Right kidney (tissue), 1 donor: ENCODE measurements at regions not wholly inside any gene's neighbourhood (a gene's known extent, or its start where the extent isn't known, plus 50 kb on each side); places are given as distances from the start of the nearest gene placed in this dataset.
"Not testable (repeated sequence)": the region's sequence is repeated elsewhere in the genome, so short reads cannot be mapped to it uniquely, and the experiment has no call there.

ENCODE experiments used
- DNase-seq: peaks from one replicate; pipeline ENCODE4 v3.0.0-alpha.2; 2016

DNA sequence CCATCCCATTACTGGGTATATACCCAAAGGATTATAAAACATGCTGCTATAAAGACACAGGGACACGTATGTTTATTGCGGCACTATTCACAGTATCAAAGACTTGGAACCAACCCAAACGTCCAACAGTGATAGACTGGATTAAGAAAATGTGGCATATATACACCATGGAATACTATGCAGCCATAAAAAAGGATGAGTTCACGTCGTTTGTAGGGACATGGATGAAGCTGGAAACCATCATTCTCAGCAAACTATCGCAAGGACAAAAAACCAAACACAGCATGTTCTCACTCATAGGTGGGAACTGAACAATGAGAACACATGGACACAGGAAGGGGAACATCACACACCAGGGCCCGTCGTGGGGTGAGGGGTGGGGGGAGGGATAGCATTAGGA is 106.1 kb downstream of the CHD1L start:
- not testable (repeated sequence) for DNase-seq

DNA sequence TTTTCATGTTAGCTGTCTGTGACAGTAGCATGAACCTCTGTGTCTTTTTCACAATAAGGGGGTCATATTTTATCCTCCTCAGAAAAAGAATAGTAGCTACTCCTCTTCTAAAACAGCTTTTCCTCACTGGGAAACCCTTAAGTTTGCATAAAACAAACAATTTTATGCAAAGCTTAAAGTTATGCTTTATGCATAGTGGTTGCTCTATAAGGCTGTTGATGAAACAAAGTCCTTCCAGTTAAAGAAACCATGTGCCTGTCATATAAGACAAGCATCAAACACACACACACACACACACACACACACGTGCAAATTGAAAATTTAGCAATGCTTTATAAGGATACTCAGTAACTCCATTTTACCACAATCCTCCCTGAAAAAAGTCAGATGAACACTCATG is 107.0 kb downstream of the CHD1L start:
- no peak for DNase-seq

DNA sequence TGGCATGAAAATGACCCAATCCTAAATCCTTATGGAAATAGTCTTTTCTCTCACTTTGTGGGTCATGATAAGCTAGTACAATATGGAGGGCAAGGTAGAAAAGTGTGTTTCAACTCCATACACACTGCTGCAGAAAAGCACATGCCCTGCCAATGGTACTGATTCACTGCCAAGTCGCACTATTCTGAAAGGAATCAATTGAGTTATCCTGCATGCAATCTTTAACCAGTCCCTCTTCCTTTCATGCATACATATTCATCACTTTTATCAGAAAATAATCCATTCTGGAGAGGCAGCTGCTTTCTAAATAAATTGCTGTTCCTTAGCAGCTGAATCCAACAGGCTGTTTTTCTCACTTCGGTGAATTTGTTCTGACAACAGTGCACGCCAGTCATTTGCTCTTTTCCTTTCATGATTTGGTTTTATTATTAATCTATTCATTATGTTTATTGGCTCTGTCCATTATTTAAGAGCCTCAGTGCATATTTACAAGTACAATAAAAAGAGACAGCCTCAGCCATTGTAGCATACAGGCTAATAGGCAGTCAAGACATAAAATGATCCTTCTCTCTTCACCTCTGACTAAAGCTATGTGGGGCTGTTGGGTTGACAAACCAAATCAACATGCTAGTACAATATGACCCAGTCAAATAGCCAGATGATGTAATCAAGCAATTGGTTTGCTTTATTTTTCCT is 108.8 kb downstream of the CHD1L start:
- no peak for DNase-seq

DNA sequence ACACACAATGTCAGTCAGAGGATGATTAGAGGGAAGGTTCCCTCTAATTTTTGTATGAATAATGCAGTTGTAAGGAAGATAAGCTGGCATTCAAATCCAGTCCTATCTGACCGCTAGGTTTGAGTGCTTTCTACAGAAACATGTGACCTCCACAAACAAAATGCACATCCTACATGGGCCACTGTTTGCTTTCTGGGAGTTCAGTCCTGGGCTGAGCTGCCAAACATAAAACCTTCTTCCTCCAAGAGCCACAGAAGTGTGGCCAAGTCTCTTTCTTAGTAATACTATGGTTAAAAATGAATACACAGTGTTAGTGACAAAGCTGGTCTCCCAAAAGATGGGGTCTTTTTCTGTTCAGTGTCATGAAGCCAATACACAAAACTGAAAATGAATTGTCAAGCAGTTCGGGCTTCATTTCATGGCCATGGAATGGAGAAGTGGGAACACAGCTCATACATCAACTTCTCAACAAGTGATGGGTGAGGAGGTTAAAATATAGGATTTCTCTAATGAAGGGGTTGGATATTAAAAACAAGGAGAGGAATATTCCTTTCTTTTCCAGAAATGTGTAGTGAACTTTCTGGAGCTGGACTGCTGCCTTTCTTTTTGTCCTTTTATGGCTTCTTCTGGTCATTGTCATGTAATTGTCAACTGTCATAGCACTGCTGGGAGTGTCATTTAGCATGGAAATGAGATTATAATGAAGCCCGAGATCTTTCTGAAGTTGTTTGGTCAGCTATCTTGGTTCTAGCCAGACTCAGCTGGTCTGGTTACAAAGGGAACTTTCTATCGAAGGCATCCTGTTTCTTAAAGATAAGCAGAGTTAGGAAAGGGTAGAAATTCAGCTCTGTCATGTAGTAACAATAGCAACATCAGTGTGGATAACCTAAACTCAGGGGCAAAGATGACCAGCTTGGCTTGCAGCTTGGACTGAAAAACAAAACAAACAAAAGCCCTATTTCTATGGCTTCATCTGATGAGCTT is 135.1 kb downstream of the CHD1L start:
- DNase-seq, result no peak

DNA sequence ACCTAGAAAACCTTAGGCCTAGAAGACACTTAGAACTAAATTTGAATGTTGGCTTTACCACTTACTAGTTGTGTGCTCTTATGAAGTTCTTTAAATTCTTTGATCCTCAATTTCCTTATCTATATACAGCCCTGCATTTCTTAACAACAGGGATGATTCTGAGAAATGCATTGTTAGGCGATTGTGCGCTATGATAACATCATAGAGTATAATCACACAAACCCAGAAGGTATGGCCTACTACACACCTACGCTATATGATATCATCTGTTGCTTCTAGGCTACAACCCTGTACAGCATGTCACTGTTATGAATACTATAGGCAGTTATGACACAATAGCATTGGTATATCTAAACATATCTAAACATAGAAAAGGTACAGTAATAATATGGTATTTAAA is 137.4 kb downstream of the CHD1L start:
- DNase-seq, result no peak

DNA sequence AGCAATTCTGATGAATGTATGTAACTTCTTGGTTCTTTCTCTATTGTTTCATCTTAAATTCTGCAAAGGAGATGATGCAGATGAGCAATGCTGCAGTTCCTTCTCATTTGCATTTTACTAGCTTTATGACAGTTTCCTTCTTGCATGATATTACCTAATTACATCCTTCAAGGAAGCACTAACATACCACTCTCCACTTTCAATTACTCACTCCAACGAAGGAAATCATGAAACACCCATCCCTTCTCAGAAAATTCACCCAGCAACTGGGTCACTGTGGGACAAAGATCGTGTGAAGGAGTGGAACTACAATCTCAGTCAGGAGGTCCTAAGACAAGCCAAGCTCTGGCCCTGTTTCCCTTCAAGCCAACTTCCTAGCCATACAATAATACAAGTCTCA is 142.3 kb downstream of the CHD1L start:
- DNase-seq, result no peak

DNA sequence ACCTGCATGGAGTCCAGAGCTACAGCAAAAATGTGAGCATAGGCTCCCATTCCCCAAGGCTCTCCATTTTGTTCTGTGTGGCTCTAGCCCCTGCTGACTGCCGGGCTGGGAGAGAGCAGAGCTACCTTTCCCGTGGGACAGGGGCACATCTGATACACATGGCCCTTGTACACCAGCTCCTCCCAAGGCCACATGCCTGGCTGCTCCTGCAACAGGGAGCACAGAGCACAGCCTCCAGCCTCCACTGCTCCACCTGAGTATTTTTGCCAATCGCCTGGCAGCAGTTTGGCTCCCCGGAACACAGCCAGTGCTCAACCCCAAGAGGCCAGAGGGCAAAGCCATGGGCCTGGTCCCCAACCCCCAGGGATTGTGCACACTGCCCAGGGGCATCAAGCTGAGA is 146.5 kb downstream of the CHD1L start:
- no peak for DNase-seq

DNA sequence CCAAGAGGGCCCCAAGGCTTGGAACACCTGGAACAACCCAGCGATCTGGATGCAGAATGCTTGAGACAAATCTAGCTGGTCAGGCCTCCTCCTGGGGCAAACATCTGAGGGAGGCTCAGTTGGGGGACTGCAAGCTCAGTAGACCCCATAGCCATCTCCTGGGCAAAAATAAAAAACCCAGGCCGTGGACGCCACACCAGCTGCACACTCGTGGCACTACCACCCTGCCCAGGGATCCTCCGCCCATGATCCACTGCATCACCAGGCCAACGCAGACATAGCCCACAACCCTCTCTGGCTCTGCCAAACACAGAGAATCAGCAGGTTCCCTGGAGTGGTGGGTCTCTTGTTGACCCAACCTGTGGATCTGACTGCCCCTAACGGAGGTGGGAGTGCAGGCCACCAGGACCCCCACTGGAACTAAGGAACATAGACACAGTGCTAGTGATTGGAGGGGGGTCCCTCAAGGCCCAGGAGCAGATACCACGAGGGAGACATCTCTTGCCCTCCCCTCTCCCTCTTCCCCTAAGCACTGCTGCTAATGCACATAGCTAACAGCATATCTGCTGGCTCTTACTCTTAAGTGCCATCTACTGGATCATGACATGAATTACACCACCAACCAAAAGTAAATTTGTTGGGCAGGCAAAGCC is 147.2 kb downstream of the CHD1L start:
- DNase-seq, result peak; percentile 12

DNA sequence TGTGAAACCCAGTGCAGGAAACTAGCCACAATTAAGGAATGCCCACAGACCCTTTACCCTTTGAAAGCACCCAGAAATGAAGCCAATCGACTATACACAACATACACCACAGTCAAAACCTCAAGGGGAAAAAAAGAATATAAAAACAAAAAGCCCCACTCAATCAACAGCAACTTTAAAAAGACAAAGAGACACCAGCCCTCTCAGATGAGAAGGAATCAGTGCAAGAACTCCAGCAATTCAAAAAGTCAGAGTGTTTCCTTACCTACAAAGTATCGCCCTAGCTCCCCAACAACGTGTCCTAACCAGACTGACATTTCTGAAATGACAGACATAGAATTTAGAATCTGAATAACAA is 147.7 kb downstream of the CHD1L start:
- DNase-seq, result no peak

DNA sequence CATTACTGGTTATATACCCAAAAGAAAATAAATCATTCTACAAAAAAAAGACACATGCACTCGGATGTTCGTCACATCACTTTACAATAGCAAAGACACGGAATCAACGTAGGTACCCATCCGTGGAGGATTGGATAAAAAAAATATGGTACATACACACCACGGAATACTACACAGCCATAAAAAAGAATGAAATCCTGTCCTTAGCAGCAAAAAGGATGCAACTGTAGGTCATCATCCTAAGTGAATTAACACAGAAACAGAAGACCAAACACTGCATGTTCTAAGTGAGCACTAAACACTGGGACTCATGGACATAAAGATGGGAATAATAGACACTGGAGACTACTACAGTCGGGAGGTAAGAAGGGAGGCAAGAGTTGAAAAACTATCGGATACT is 148.6 kb downstream of the CHD1L start:
- DNase-seq, result no peak

DNA sequence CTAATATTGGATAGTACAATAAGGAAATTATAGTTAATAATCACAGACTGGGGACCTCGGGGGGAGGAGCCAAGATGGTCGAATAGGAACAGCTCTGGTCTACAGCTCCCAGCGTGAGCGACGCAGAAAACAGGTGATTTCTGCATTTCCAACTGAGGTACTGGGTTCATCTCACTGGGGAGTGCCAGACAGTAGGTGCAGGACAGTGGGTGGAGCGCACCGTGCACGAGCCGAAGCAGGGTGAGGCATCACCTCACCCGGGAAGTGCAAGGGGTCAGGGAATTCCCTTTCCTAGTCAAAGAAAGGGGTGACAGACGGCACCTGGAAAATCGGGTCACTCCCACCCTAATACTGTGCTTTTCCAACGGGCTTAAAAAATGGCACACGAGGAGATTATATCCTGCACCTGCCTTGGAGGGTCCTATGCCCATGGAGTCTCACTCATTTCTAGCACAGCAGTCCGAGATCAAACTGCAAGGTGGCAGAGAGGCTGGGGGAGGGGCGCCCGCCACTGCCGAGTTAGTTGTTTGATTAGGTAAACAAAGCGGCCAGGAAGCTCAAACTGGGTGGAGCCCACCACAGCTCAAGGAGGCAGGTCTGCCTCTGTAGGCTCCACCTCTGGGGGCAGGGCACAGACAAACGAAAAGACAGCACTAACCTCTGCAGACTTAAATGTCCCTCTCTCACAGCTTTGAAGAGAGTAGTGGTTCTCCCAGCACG is 138.8 kb upstream of the BCL9 start:
- DNase-seq, result not testable (repeated sequence)

DNA sequence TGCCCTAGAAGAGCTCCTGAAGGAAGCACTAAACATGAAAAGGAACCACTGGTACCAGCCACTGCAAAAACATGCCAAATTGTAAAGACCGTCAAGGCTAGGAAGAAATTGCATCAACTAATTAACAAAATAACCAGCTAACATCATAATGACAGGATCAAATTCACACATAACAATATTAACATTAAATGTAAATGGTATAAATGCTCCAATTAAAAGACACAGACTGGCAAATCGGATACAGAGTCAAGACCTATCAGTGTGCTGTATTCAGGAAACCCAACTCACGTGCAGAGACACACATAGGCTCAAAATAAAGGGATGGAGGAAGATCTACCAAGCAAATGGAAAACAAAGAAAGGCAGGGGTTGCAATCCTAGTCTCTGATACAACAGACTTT is 137.0 kb upstream of the BCL9 start:
- DNase-seq, result not testable (repeated sequence)

DNA sequence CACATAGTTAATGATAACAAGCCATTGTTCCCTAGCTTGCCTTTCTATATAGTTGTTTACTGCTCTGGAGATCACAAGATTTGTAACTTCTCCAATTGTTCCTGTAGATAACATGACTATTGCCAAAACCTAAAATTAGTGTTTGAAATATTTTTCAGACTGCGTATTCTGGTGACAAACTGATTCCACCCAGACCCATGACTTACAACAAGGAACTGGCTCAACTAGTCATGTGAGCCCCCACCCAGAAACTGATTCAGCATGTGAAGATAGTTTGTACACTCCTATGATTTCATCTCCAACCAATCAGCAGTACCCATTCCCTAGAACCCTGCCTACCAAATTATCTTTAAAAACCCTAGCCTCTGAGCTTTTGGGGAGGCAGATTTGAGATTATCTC is 131.4 kb upstream of the BCL9 start:
- no peak for DNase-seq

DNA sequence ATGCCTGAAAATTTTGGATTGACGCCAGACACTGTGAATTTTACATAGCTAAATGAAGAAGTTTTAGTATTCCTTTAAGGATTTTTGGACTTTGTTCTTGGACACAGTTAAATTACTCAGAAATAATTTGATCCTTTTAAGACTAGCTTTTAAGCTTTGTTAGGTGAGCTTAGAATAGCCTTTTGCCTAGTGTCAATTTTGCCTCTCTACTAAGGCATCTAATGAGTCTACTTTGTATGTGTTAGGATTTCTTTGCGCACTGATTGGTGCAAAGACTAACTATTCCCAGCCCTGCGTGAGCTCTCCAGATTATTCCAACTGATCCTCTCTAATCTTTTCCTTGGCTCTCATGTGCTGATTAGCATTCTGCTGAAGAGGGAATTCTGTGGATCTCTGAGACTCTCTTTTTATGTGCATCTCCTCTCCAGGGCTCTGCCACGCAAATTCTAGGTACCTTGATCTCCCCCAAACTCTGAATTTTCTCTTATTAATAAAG is 128.1 kb upstream of the BCL9 start:
- DNase-seq, result no peak

DNA sequence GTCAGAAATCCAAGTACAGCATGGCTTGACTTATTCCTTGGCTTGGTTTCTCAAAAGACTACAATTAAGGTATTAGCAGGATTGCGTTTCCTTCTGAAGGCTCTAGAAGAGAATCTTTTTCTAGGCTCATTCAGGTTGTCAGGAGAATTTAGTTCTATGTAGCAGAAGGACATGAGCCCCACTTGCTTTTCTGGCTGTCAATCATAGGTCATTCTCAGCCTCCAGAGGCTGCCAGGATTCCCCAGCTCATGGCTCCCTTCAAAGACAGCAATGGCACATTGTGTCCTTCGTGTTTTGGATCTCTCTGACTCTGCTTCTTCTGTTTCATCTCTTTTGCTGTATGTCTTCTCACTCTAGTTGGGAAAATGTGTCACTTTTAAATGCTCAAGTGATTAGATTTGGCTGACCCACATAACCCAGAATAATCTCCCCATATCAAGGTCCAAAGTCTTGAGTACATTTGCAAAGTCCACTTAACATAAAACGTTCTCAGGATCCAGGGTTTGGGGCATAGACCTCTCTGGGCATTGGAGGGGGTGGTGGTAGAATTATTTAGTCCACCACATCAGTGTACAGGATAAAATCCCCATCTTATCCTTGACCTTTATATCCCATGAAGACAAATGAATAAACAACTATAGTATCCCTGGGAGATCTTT is 126.7 kb upstream of the BCL9 start:
- no peak for DNase-seq

DNA sequence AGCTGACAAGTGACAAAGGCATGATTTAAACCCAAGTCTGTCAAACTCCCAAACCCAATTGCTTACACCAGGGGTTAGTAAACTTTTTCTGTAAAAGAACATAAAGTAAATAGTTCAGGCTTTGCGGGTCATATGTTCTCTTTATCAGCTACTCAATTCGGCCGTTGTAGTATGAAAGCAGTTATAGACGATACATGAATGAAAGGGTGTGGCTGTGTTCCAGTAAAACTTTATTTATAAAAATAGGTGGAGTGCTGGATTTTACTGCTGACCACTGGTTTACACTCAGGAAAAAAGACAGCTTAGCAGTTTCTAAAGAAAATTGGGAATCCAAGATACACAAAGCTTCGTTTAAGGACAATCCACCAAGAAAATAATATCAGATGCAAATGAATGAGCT is 124.3 kb upstream of the BCL9 start:
- no peak for DNase-seq

DNA sequence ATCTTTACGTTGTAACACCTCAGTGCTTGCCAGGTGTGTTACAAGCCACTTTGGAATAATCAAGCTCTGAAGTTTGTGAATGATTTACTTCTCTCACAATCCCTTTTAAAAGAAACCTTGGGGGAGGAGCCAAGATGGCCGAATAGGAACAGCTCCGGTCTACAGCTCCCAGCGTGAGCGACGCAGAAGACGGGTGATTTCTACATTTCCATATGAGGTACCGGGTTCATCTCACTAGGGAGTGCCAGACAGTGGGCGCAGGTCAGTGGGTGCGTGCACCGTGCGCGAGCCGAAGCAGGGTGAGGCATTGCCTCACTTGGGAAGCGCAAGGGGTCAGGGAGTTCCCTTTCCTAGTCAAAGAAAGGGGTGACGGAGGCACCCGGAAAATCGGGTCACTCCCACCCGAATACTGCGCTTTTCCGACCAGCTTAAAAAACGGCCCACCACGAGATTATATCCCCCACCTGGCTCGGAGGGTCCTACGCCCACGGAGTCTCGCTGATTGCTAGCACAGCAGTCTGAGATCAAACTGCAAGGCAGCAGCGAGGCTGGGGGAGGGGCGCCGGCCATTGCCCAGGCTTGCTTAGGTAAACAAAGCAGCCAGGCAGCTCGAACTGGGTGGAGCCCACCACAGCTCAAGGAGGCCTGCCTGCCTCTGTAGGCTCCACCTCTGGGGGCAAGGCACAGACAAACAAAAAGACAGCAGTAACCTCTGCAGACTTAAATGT is 118.0 kb upstream of the BCL9 start:
- not testable (repeated sequence) for DNase-seq

DNA sequence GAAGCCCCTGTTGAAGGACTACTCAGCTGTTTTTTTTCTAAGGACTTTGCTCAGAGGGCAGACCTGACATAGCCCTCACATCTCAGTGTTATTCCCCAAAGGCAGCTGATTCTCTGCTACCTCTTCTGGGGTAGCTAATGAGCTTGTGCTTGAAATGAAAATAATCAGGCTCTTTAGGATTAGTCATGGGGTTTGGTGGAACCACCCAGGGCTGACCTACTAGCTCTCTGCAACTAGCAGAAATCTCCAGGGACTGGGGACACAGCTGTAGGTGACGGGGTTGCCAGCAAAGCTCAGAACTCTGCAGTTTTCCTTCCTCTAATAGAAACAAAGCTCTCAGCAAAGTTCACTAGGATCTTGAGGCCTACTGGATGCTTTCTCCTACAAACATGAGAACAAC is 106.4 kb upstream of the BCL9 start:
- no peak for DNase-seq

DNA sequence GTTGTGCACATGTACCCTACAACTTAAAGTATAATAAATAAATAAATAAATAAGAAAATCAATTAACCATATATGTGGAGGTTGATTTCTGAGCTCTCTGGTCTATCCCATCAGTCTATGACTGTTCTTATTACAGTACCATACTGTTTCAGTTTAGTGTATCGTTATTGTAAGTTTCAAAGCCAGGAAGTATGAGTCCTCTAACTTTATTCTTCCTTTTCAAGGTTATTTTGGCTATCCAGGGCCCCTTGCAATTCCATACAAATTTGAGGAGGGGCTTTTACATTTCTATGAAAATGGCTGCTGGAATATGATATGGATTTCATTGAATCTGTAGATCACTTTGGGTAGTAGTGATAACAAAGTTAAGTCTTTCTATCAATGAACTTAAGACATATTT is 96.9 kb upstream of the BCL9 start:
- no peak for DNase-seq

DNA sequence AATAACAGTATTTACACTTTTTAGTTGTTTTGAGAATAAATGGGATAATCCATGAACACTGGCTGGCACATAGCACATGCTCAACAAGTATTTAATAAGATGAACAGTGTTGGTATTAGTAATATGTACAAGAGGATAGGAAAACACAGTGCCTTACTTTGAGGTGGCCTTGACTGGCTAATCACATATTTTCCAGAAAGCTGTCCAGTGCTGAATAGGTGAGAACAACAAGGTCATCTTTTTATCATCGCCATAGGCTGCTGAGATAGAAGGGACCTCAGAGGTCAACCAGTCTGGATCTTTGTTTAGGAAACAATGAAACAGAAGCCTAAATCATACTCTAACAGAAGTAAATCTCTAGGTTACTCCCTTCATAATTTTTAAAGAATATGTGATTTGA is 89.7 kb upstream of the BCL9 start:
- no peak for DNase-seq

DNA sequence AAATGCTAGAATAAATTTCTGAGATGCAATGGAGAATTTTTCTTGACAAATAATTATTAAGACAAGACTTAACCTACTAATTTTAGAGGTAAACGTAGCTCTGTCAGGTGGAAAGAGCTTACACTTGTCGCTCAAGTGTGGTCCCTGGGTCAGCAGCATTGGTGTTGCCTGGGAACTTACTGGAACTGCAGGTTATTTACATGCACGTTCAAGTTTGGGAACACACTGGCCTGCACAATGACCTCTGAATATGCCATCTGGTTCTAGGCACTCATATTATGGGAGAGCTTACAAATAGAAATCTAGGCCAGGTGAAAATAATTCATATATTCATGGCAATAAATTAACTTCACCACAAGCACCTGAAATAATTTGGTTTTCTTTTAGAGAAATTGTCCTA is 88.5 kb upstream of the BCL9 start:
- no peak for DNase-seq
